ENCODE measurements at regions not wholly inside any gene's neighbourhood (a gene's known extent, or its start where the extent isn't known, plus 50 kb on each side); places are given as distances from the start of the nearest gene placed in this dataset.
"Not testable (repeated sequence)": the region's sequence is repeated elsewhere in the genome, so short reads cannot be mapped to it uniquely, and the experiment has no call there.

DNA sequence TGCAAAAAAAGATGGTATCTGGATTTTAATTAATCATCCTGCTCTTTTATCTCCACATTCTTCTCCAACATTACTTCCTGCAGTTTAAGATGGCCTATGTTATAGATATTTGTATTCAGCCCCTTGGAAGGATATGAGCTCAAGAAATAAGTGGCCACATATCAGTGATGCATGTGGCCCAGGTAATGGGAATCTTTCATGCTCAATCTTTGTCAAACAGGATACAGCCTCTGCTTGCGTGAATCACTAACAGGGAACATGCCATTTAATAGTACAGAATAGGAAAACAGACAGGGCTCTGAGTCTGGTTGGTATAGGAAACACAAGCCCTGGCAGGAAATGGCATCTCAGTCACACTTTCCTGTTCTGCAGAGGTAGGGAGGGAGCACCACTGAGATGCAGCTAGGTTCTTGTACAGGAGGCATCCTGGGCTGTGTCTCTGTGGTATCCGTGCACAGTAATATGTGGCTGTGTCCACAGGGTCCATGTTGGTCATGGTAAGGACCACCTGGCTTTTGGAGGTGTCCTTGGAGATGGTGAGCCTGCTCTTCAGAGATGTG, 774.6 kb downstream of the TMEM121 start:
- not testable (repeated sequence) for TF ChIP-seq ZNF780A (CRISPR knock-in tag; IDR thresholded peaks at IDR 0.05); ZNF777 (CRISPR knock-in tag; IDR thresholded peaks at IDR 0.05); ZSCAN29 (CRISPR knock-in tag; conservative IDR thresholded peaks at IDR 0.05); ZNF501 (CRISPR knock-in tag; IDR thresholded peaks at IDR 0.05); POLR2AphosphoS2 (IDR thresholded peaks at IDR 0.05; ENCODE audit: low read depth, low read length)
- TF ChIP-seq, protein P1, sequence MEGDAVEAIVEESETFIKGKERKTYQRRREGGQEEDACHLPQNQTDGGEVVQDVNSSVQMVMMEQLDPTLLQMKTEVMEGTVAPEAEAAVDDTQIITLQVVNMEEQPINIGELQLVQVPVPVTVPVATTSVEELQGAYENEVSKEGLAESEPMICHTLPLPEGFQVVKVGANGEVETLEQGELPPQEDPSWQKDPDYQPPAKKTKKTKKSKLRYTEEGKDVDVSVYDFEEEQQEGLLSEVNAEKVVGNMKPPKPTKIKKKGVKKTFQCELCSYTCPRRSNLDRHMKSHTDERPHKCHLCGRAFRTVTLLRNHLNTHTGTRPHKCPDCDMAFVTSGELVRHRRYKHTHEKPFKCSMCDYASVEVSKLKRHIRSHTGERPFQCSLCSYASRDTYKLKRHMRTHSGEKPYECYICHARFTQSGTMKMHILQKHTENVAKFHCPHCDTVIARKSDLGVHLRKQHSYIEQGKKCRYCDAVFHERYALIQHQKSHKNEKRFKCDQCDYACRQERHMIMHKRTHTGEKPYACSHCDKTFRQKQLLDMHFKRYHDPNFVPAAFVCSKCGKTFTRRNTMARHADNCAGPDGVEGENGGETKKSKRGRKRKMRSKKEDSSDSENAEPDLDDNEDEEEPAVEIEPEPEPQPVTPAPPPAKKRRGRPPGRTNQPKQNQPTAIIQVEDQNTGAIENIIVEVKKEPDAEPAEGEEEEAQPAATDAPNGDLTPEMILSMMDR (CRISPR knock-in tag; IDR thresholded peaks at IDR 0.05), result not testable (repeated sequence)

All from HepG2 (cell line).